SK-N-SH treated with all-trans-retinoic acid at 6 μM for 48 hours (cell line): ENCODE measurements at regions not wholly inside any gene's neighbourhood (a gene's known extent, or its start where the extent isn't known, plus 50 kb on each side); places are given as distances from the start of the nearest gene placed in this dataset.

ENCODE experiments used
- ARNTL ChIP-seq: fragments of 450-650 bp; formaldehyde crosslinking; IDR thresholded peaks from 2 replicates; pipeline ENCODE4 v1.5.0; 2020; ENCODE audit warnings: low read depth, mild to moderate bottlenecking, moderate library complexity, borderline replicate concordance
- BACH2 ChIP-seq: fragments of 250-450 bp; sonication (Bioruptor Pico); IDR thresholded peaks from 2 replicates; pipeline ENCODE4 v1.9.0; 2021; ENCODE audit warnings: mild to moderate bottlenecking, borderline replicate concordance
- CREB5 ChIP-seq: fragments of 250-450 bp; sonication (Bioruptor Pico); IDR thresholded peaks from 2 replicates; pipeline ENCODE4 v1.5.1; 2020; ENCODE audit warnings: low read depth, mild to moderate bottlenecking, moderate library complexity
- CSRNP3 ChIP-seq: fragments of 250-450 bp; sonication (Bioruptor Pico); IDR thresholded peaks from 2 replicates; pipeline ENCODE4 v1.5.1; 2021; ENCODE audit warnings: mild to moderate bottlenecking, moderate library complexity
- OSR1 ChIP-seq: fragments of 250-450 bp; sonication (Bioruptor Pico); IDR thresholded peaks from 2 replicates; pipeline ENCODE4 v1.8.0; 2022; ENCODE audit warnings: moderate library complexity, mild to moderate bottlenecking, inconsistent platforms
- PATZ1 ChIP-seq: fragments of 250-450 bp; sonication (Bioruptor Pico); IDR thresholded peaks from 2 replicates; pipeline ENCODE4 v1.8.0; 2020; ENCODE audit warnings: mild to moderate bottlenecking, moderate library complexity, borderline replicate concordance
- SNAI2 ChIP-seq: fragments of 250-450 bp; sonication (Bioruptor Pico); IDR thresholded peaks from 2 replicates; pipeline ENCODE4 v1.5.0; 2020; ENCODE audit warnings: mild to moderate bottlenecking, moderate library complexity

GRCh38 chr4:54961357-54961975, 163.9 kb downstream of the KDR start:
- TF ChIP-seq OSR1 (CRISPR knock-in tag), result no peak
- TF ChIP-seq BACH2, result no peak
- TF ChIP-seq PATZ1 (CRISPR knock-in tag), result no peak
- no peak for TF ChIP-seq CSRNP3 (CRISPR knock-in tag)
- TF ChIP-seq SNAI2 (CRISPR knock-in tag), result no peak
- TF ChIP-seq CREB5 (CRISPR knock-in tag), result no peak
- no peak for TF ChIP-seq ARNTL (CRISPR knock-in tag)
